HCT116 (cell line): ENCODE measurements at regions not wholly inside any gene's neighbourhood (a gene's known extent, or its start where the extent isn't known, plus 50 kb on each side); places are given as distances from the start of the nearest gene placed in this dataset.

Source experiments
- ATAC-seq: fragments of 200-7000 bp; cut with Tn5 transposase; 2 replicates; pipeline ENCODE4 v1.9.1; 2020; ENCODE audit warnings: mild to moderate bottlenecking, moderate library complexity
- BruUV-seq: library from RNA; stranded (reverse); fragments of 400-500 nt; replicated peaks from 2 replicates; lab custom pipeline; 2021; lab: Mats Ljungman, UMichigan
- CTCF ChIA-PET: fragments of 300-600 bp; sonication (Branson Sonifier 250); formaldehyde crosslinking; loops from one replicate; lab custom pipeline; 2021; ENCODE audit warnings: antibody characterized with exemption; lab: Charles Lee
- POLR2A ChIA-PET: fragments of 300-600, 350-600 bp; sonication (Branson Sonifier 250); formaldehyde crosslinking; loops from one replicate; lab custom pipeline; 2021; ENCODE audit warnings: antibody characterized with exemption; lab: Charles Lee
- RAD21 ChIA-PET, 2 experiments: fragments of 300-600 bp; sonication (Branson Sonifier 250); formaldehyde crosslinking; loops; one replicate each; lab custom pipeline; 2023; ENCODE audit warnings: low total read pairs in 2 of 2; ENCODE audit not compliant: uncharacterized antibody in 2 of 2, unreplicated experiment in 2 of 2, low non-redundant PET in 1 of 2; lab: Charles Lee
- DNase-seq: peaks from one replicate; pipeline ENCODE4 v3.0.0-alpha.2; 2010; ENCODE audit warnings: low read depth, low spot score
- H2AFZ ChIP-seq: fragments of 200-600 bp; shearing (Covaris generic), sonication (generic); 2 replicates; pipeline ENCODE4 v1.6.1; 2017; ENCODE audit warnings: low read depth, mixed run types, mixed read lengths, antibody characterized with exemption, low read length; ENCODE audit not compliant: poor library complexity, severe bottlenecking
- H3K27ac ChIP-seq: 2 replicates; pipeline ENCODE4 v1.5.1; 2012; ENCODE audit warnings: low read depth, low read length
- H3K27me3 ChIP-seq: fragments of 200-600 bp; sonication (generic); 2 replicates; pipeline ENCODE4 v1.6.1; 2016; ENCODE audit warnings: mixed run types, low read length, mixed read lengths; ENCODE audit not compliant: insufficient read depth
- H3K36me3 ChIP-seq, 2 experiments: fragments of 200-500 bp in 1 of 2; fragments of 200-600 bp in 1 of 2; sonication (Bioruptor generic) in 1 of 2; sonication (generic) in 1 of 2; 2 replicates each; pipeline versions ENCODE4 v1.5.1 to v1.6.1; 2014 to 2016; ENCODE audit warnings: low read length in 2 of 2, inconsistent platforms in 1 of 2, mixed read lengths in 1 of 2, mixed run types in 1 of 2; ENCODE audit not compliant: insufficient read depth in 2 of 2, control insufficient read depth in 1 of 2
- H3K4me1 ChIP-seq, 2 experiments: fragments of 200-600 bp in 1 of 2; sonication (generic) in 1 of 2; 2 replicates each; pipeline versions ENCODE4 v1.5.1 to v1.6.1; 2012 to 2017; ENCODE audit warnings: low read length in 2 of 2, inconsistent platforms in 1 of 2, mild to moderate bottlenecking in 1 of 2, mixed read lengths in 1 of 2, mixed run types in 1 of 2, moderate library complexity in 1 of 2; ENCODE audit not compliant: insufficient read depth in 2 of 2, control insufficient read depth in 1 of 2
- H3K4me2 ChIP-seq: fragments of 200-600 bp; sonication (generic); 2 replicates; pipeline ENCODE4 v1.6.1; 2017; ENCODE audit warnings: mixed run types, low read length, mixed read lengths
- H3K4me3 ChIP-seq, 2 experiments: fragments of 200-600 bp in 1 of 2; sonication (generic) in 1 of 2; replicated peaks in 1 of 2; 2 replicates each; pipeline ENCODE4 v1.5.1; 2011 to 2016; ENCODE audit warnings: low read length in 2 of 2, control low read depth in 1 of 2, low read depth in 1 of 2, mild to moderate bottlenecking in 1 of 2, mixed read lengths in 1 of 2, mixed run types in 1 of 2
- H3K79me2 ChIP-seq: fragments of 200-600 bp; sonication (generic); 2 replicates; pipeline ENCODE4 v1.6.1; 2017; ENCODE audit warnings: mild to moderate bottlenecking, mixed run types, low read length, moderate library complexity, mixed read lengths; ENCODE audit not compliant: insufficient read depth
- H3K9ac ChIP-seq: fragments of 200-600 bp; sonication (generic); 2 replicates; pipeline ENCODE4 v1.6.1; 2016; ENCODE audit warnings: low read length, mixed read lengths
- H3K9me2 ChIP-seq: fragments of 200-600 bp; sonication (generic), shearing (Covaris generic); 2 replicates; pipeline ENCODE4 v1.6.1; 2017; ENCODE audit warnings: mixed run types, mild to moderate bottlenecking, moderate library complexity; ENCODE audit not compliant: insufficient read depth
- H3K9me3 ChIP-seq, 2 experiments: fragments of 200-500 bp in 1 of 2; fragments of 200-600 bp in 1 of 2; sonication (Bioruptor generic) in 1 of 2; sonication (generic) in 1 of 2; 2 replicates each; pipeline ENCODE4 v1.6.1; 2014 to 2017; ENCODE audit warnings: low read length in 2 of 2, mixed read lengths in 2 of 2, inconsistent platforms in 1 of 2, low read depth in 1 of 2, mild to moderate bottlenecking in 1 of 2, mixed run types in 1 of 2, moderate library complexity in 1 of 2; ENCODE audit not compliant: control insufficient read depth in 1 of 2, insufficient read depth in 1 of 2
- H4K20me1 ChIP-seq: fragments of 200-600 bp; sonication (generic), shearing (Covaris generic); 2 replicates; pipeline ENCODE4 v1.6.1; 2017; ENCODE audit warnings: mixed run types, mild to moderate bottlenecking, moderate library complexity; ENCODE audit not compliant: insufficient read depth
- CEBPB ChIP-seq: IDR thresholded peaks from 2 replicates; pipeline ENCODE4 v1.6.1; 2012; ENCODE audit warnings: low read depth
- JUND ChIP-seq: IDR thresholded peaks from 2 replicates; pipeline ENCODE4 v1.6.1; 2012
- POLR2A ChIP-seq: IDR thresholded peaks from 2 replicates; pipeline ENCODE4 v1.7.0; 2011; ENCODE audit warnings: borderline replicate concordance; ENCODE audit not compliant: insufficient read depth, insufficient read length; ENCODE audit errors: extremely low read depth
- POLR2AphosphoS5 ChIP-seq: IDR thresholded peaks from 2 replicates; pipeline ENCODE4 v1.6.1; 2011; ENCODE audit warnings: mild to moderate bottlenecking, low read depth, low read length, moderate library complexity
- REST ChIP-seq: IDR thresholded peaks from 2 replicates; pipeline ENCODE4 v1.6.1; 2012; ENCODE audit warnings: low read depth
- SIN3A ChIP-seq: IDR thresholded peaks from 2 replicates; pipeline ENCODE4 v1.6.1; 2012; ENCODE audit warnings: low read depth
- SP1 ChIP-seq: IDR thresholded peaks from 2 replicates; pipeline ENCODE4 v1.6.1; 2012; ENCODE audit warnings: low read depth
- SRF ChIP-seq: IDR thresholded peaks from 2 replicates; pipeline ENCODE4 v1.6.1; 2012; ENCODE audit warnings: low read depth
- TCF7L2 ChIP-seq: IDR thresholded peaks from 2 replicates; pipeline ENCODE4 v1.7.0; 2011; ENCODE audit warnings: borderline replicate concordance, inconsistent platforms; ENCODE audit not compliant: insufficient read depth, insufficient read length; ENCODE audit errors: extremely low read depth
- YY1 ChIP-seq: IDR thresholded peaks from 2 replicates; pipeline ENCODE4 v1.6.1; 2011; ENCODE audit warnings: low read length, low read depth, moderate library complexity, mild to moderate bottlenecking; ENCODE audit not compliant: insufficient replicate concordance; ENCODE audit errors: extremely low read depth
- ZFX ChIP-seq: fragments of 450-650 bp; IDR thresholded peaks from 2 replicates; pipeline ENCODE4 v1.6.1; 2017
- ZNF274 ChIP-seq: fragments of 200-500 bp; sonication (Bioruptor generic); IDR thresholded peaks from 2 replicates; pipeline ENCODE4 v1.6.1; 2014; ENCODE audit warnings: mild to moderate bottlenecking, low read depth, low read length, inconsistent platforms
- intact Hi-C: fragments of 100-400 bp; cut with micrococcal nuclease; formaldehyde crosslinking; loops from 2 replicates; pipeline ENCODE4 v1.10.0; 2022

DNA sequence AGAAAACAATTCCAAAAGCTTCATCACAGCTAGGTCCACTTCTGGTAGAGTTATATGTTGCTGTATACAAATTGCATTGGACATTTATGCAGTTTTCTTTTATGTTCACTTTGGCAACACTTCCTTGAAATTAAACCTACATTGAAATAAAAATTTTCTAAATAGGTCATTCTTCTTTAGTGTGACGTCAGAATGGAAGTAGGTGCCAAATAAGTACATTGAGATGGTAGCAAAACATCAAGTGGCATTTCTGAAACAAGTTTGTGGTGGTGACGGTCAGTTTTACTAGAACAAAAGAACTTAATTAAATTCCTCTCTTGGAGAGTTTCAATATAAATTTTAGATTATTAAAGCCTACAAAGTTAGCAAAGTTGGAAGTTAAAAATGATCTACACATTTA lies 895.1 kb downstream of the CDH9 start:
- no peaks in the 10 kb centered on the region for H4K20me1 ChIP-seq
- H3K9me3 ChIP-seq: peaks cover 3 to 5% of the 10 kb centered on the region in 2 experiments; a peak in 3 of 4 replicates
- no peaks in the 10 kb centered on the region for H3K27me3 ChIP-seq
- intact Hi-C loops: no loop called here
- H3K4me2 ChIP-seq: no peak overlapping the region
- no peaks in the 10 kb centered on the region for H3K4me1 ChIP-seq
- H3K79me2 ChIP-seq: no peaks in the 10 kb centered on the region
- no peaks in the 10 kb centered on the region for H3K9me2 ChIP-seq
- H3K27ac ChIP-seq: no peak overlapping the region
- no peak for DNase-seq
- no peak for TF ChIP-seq SIN3A
- no peak for TF ChIP-seq CEBPB
- no peak for TF ChIP-seq SRF
- no peak for TF ChIP-seq TCF7L2
- no peak for TF ChIP-seq POLR2AphosphoS5
- TF ChIP-seq REST: no peak
- no peak for TF ChIP-seq SP1
- no peak for TF ChIP-seq ZFX
- TF ChIP-seq JUND: no peak
- TF ChIP-seq YY1: no peak
- TF ChIP-seq ZNF274: no peak
- TF ChIP-seq POLR2A: no peak
- TF ChIP-seq, all 23 proteins: peak for 0
- ChIA-PET RAD21 (no interaction called here), POLR2A (no interaction called here), CTCF (no interaction called here)
- no peak overlapping the region for H3K9ac ChIP-seq
- no peak overlapping the region for H2AFZ ChIP-seq
- no peak for ATAC-seq
- no TSS peak for BruUV-seq
- no peak overlapping the region for H3K4me3 ChIP-seq
- H3K36me3 ChIP-seq: no peaks in the 10 kb centered on the region
